Occipital lobe (tissue), 1 donor: ENCODE measurements at regions not wholly inside any gene's neighbourhood (a gene's known extent, or its start where the extent isn't known, plus 50 kb on each side); places are given as distances from the start of the nearest gene placed in this dataset.

ENCODE experiments used
- DNase-seq: peaks from one replicate; lab custom pipeline; 2025; lab: John Stamatoyannopoulos, UW

DNA sequence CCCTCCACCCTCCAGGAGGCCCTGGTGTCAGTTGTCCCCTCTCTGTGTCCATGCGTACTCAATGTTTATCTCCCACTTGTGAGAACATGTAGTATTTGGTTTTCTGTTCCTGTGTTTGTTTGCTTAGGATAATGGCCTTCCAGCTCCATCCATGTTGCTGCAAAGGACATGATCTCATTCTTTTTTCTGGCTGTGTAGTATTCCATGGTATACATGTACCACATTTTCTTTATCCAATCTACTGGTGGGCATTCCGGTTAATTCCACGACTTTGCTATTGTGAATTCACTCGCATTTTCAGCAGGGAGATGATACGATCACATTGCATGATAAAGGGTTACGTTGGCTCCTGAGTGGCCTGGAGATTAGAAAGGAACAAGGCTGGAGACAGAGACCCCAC is 286.2 kb downstream of the FOXL1 start:
- no peak for DNase-seq

DNA sequence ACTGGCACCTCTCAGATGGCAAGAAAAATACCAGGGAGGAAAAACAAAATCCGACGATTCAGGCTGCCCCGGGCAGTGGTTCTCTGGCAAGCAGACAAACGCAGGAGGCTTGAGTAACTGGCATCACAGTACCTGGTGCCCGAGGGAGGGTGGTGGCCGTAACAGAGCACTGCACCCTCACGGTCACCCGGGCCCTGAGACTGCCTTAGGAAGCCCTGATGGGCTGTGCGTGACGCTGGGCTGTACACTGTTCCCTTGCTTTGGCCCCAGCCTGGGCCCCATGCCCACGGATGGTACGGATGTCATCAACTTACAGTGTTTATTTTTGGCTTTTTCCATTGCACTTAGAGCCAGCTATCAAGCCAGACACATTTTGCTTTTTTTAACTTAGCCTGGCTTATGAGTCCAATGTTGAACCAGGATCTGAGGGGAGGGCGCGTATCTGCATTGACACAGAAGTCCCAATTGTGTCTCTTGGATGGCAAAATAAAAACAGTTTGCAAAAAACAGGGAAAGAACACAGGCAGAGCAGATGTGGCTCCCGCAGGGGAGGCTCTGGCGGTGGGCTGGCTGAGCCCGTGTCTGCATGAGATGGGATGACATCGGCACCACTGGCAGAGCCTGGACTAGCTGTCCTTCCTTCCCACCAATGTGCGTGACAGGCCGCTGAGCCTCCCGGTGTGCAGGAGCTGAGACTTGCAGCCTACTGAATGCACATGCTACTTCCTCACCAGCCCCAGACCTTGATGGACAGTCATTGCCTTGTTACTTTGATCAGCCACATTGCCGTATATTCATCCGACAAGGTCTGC is 287.7 kb downstream of the FOXL1 start:
- DNase-seq = no peak

DNA sequence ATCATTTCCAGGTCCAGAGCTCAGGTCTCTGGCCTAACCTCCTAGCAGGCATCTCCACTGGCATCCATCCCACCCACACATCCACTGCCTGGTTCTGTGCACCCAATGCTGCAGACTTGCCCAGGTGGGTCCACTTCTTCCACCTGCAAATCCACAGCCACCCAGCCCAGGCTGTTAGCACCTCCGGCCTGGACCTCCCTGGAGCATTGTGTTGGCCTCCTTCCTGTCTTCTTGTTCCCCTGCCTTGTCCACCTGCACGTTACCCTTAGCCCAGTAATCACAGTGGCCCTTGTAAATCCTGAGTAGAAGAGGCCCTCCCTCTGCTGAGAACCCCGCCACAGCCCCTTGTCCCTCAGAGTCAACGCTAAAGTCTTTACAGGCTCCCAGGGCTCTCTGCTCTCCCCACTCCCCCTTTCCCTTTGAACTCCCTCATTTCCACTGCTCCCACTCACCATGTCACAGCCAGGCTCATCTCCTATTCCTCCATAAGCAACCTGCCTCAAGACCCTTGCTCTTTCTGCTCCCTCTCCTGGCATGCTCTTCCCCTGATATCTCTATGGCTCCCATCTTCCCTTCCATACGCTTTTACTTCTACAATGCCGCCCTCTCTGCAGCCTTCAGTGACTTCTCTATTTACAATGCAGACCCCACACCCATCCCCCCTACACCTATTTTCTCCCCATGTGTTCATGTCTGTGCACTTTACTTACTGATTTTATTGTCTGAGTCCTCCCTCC is 288.8 kb downstream of the FOXL1 start:
- no peak for DNase-seq

DNA sequence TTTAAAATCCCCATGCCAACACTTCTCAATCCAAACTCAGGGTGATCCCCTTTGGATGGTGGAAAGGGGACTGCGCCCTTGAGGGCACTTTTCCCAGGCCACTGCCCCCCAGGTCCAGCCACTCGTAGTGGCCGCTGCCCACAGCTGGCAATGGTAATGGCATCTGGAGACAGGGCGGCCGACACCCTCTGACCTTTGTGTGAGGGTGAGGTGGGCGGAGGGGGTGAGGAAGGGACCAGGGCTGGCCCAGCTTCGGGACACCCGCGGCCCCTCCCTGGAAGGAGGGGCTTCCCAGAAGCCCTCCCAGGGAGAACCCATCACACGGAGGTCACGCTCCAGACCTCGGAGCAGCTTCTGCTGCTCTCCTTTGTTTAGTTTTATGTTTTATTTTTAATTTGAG is 289.7 kb downstream of the FOXL1 start:
- DNase-seq = no peak

DNA sequence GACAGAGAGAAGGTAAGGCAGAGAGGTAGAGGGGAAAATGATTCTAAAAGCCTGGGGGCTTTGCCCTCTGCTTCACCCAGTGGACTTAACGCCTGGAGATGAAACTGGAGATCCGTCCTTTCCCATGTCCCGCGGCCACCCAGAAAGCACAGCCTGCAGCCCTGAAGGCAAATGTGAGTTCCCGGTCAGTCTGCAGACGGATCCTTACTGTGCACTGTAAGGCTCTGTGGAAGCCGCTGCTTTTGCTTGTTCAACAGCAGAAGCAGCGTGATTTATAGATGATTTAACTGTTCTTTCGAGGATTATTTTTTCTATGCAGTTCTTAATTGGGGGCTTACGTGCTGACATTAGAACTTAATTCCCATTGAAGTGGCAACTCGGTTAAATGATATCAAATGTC is 290.4 kb downstream of the FOXL1 start:
- no peak for DNase-seq

DNA sequence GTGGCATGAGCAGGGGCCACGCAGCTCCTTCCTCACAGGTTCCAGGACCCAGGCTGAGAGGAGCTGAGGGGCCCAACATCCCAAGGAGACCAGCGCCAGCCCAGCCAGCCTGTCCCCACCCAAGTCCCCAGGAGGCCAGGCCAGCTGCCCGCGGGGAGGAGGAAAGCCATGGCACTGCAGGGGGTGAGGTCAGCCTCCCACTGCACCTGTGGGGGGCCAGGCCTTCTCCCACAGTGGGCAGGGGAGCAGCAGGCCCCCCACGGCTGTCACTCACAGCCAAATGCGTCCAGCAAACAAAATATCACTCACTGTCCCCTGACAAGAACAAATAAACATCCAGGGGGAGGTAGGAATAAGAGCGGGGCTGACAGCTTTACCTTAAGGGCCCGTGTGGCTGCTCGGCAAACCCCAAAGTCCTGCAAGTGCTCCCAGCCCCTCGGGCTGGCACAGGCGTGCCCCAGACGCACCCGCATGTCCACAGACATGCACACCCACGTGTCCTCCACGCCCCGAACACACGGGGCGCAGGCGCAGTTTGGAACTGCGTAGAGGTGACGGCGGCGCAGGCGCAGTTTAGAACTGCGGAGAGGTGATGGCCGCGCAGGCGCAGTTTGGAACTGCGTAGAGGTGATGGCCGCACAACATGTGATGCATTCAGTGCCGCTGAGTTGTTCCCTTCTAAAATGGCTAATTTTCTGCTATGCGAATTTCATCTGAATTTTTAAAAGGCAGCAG is 291.1 kb downstream of the FOXL1 start:
- no peak for DNase-seq

DNA sequence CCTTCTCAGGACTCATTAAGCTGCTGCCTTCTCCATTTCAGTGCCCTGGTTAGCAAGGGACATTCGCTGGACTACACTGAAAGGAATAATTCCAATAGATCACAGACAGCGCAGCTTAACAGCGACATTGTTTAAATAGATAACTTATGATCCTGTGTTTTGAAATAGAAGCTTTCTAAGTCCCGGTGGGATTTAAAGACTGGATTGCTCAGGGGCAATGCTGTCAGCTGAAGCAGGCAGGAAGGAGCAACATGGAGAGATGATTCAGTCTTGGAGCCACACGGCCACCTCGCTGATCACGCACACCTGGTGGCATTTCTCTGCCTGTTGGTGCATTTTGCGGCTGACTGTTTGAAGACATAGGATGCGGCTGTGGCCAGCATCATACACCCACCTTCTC is 292.0 kb downstream of the FOXL1 start:
- DNase-seq = no peak

DNA sequence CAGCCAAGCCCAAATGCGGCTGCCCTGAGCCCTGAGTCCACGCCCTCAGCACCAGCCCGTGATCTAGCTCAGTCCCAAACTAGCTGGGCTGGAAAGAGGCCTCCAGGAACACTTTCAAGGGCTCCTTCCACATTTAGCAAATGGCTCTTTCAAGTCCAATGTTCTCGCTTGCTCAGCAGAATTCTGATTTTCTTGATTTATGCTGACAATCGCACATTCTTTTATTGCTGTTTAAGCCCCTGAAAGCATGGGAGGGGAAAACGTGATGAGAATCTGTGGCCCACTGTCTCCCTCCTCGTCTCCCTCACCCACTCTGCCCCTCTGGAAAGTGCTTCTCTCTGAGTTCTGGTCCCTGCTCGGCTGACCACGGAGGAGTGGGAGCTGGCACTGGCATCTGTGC is 293.8 kb downstream of the FOXL1 start:
- no peak for DNase-seq

DNA sequence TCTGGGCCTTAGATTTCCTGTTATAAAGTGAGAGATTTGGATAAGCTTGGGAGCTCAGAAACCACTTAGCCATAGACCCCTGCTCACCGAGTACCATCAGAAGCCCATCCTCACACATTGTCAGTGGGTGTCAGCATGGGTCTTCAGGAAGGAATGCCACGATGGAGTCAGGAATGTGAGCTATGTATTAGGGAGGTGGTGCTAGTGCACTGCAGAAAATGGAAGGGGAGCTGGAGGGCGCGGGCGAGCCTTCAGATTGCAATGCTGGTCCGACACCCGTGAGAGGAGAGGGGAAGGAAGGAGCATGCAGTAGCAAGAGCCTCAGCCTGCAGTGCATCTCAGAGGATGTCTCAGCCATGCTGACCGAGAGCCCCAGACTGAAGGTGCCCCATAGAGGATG is 294.5 kb downstream of the FOXL1 start:
- no peak for DNase-seq

DNA sequence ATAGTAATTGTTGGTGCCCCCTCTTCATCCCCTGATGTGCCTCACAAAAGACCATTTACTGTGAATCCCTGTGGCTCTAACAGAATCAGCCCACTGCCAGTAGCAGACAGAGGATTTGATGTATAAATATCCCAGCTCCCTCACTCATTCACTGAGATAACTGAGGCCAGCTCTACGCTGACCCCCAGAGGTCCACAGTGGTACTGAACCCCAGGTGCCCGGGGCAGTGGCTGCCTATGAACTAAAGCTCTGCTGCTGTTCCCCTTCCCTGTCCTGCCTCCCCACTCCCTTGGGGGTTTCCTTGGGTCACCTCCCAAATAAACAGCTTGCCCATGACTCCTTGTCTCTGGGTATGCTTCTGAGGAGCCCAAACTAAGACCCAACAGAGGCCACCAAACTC is 295.8 kb downstream of the FOXL1 start:
- no peak for DNase-seq

DNA sequence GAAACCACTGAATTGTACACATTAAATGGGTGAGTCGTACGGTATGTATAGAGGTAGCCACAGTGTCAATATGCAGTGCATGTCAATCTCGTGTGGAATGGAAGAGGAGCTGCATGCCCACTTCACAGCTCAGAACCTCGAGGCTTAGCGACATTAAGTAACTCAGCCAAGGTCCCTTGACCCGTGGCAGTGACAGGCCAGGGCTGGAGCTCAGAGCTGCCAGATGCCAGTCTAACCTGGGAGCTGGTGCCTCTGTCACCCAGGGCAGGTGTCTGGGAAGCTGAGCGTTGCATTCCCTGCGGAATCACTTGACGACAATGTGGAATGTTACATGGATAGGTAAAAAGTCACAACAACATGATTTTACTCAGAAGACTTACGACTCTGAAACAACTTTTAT is 298.1 kb downstream of the FOXL1 start:
- DNase-seq = no peak

DNA sequence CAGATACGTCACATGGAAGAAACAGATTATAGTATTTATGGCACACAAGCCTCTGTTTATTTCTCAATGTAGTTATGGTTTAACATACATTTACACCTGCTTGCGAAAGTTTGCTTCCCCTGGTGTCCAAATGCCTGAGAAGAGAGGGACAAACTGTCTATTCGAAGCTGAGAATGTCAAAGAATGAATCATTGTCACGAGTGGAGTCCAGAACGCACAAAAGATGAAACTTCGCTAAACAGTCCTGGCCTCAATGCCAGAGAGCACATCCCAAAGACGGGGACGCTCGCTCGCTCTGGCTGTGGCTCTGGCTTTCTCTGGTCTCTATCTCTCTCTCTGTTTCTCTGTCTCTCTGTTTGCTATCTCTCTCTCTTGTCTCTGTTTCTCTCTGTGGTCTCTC is 298.8 kb downstream of the FOXL1 start:
- no peak for DNase-seq

DNA sequence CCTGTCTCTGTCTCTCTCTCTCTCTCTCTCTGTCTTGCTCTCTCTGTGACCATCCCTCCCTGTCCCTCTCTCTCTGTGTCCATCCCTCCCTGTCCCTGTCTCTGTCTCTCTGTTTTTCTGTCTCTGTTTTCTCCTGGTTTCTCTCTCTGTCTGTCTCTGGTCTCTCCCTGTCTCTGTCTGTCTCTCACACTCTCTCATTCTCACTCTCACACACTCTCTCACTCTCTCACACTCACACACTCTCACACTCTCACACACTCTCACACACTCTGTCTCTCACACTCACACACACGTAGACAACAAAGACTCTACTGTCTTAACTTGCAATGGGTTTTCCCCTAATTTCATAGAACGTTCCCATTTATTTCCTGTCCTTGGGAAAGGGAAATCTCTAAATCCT is 299.5 kb downstream of the FOXL1 start:
- no peak for DNase-seq

DNA sequence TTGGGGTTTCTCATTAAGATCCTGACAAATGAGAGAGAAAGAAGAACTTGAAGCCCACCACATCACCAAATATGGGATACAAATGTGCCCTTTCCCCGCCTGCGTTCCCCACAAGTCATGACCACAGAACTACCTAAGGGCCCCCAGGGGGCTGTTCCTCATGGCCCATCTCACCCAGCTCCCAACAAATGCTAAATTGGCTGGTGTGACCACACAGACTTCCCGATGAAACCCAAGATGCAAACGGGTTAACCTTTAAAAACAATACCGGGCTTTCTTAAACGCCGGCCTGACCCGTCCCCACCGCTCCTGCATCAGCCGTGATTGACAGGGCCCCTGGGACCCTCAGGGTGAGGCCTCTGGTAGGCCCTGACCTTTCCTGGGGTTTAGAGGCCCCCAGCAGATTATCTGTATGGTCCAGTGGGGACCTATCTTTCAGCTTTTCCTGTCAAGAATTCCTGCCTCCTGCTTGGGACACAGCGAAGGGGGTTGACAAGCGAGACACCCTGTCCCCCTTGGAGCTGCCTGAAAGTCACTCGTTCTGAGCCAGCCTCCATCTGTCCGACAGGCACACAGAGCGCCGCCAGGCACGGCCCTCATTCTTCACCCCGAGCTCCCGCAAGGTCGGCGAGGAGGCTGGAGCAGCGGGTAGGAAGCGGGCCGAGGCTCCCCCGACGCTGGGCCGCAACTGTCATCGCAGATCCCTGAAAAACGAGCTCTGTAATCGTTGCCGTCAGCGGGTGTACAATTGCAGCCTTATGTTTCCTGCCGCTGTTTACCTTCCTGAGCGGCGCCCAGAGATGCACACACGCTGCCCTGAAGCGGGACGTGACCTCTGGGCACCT is 300.1 kb downstream of the FOXL1 start:
- DNase-seq = no peak

DNA sequence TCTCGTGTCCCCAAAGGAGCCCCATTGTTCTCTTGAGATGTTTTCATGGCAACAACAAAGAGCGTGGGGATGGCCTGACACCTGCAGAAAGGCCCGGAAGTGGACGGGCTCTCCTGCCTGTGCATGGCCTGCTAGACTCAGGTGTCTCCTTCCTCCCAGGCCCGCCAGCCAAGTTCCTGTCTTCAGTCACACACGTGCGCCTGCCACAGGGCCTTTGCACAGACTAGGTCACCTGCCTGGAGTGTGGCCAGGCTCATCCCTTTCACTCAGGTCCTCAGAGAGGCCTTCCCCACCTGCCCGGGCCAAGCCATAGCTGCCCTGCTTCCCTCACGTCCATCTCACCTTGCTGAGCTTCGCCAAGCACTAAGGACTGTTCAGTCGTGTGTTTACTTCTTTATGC is 300.9 kb downstream of the FOXL1 start:
- no peak for DNase-seq

DNA sequence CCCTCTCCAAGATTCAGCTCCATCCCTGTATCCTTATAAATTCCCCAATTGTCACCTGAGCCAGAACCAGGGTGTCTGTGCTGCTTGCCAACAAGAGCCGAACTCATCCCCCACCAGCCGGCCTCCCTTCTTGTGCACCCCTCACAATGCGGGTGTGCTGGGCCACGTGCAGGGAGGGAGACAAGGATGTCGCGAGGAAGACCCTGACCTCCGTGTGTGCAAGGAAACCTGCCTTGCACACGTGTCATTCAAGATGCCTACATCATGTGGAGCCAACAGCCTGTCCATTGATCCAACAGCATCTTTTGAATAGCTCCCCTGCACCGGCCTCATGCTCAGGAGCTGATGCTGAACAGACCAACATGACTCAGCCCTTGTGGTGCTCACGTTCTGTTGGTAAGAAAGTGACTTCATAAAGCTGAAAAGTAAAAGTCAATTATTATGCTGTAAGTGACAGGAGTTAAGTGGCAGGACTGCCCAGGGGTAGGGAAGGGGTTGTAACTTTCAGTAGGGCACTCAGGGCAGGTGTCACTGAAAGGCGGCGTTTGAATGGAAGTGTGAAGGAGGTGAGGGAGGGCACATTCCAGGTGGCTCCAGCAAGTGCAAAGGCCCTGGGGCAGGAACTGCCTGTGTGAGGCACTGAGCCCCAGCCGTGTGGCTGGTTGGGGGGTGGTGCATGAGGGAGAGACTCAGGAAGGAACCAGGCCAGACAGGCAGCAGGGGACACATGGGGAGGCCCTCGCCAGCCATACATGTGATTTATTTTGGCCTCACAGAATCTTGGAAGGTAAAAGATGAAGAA is 302.2 kb downstream of the FOXL1 start:
- DNase-seq = no peak

DNA sequence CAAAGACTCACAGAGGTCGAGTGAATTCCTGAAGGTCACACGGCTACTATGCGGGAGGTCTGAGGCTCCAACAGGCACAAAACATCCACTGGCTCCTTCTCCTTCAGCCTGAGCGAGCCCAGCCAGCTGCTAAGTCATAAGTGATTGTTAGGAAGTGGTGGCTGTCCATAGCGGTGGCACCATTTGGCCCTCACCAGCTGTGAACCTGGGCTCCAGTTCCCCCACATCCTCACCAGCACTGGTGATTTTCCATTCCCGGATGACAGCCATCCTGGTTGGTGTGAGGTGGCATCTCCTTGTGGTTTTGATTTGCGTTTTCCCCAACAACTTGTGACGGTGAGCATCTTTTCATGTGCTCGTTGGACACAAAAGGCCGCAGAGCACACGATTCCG is 302.8 kb downstream of the FOXL1 start:
- no peak for DNase-seq

DNA sequence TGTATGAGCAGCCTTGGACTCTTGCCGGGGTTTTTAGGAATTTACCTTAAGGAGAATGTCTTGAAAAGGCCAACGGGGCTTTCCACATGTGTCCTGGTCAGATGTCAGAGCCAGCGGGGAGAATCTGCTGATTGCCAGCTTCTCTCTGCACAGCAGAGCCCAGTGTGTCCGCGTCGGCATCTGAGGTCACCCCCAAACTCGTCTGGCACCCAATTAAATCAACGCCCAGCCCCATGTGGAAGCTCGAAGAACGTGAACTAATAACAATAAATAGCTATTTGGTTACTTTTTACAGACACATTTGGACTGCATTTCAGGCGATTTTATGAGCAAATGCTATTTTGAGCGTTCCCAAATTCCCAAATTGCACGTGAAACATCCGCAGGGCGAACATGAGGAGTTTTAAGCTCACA is 303.5 kb downstream of the FOXL1 start:
- no peak for DNase-seq

DNA sequence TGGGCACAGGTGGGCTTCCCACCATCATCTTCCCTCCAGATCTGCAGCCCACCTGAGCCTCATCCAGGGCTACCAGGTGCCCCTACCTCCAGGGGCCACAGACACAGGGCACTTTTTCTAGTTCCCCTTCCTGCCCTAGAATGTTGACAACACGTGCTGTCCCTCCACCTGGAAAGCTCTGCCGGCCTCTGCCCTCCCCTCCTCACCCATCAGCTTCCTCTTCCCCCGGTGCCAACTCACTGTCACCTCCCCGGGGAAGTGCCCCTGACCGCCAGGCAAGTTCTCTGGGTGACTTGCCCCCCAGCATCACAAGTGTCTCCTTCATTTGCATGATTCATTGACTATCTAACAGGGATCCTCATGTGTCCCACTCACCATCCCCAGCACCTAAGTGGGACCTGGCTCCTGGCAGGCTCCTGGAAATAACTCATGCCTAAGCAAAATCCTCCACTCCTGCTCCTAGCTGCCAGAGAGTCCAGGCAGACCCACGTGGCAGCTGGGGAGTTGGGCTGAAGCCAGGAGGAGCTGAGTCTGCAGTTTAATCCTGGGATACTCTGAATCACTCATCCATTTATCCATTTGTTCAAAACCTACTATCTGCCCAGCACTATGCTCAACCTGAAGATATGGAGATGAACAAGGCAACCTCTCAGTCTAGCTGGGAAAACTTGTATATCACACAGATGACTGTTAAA is 304.4 kb downstream of the FOXL1 start:
- peak; percentile 39 for DNase-seq
